ENCODE measurements at regions not wholly inside any gene's neighbourhood (a gene's known extent, or its start where the extent isn't known, plus 50 kb on each side); places are given as distances from the start of the nearest gene placed in this dataset.

- Histone ChIP-seq H3K4me1 (ENCODE audit: insufficient read depth, low read length) (no peaks in the 10 kb centered on the region), H3K27me3 (ENCODE audit: insufficient read depth, low read length) (peaks cover 75% of the 10 kb centered on the region)
Observed at GRCh38 chr5:73306741-73307275, 133.8 kb downstream of the TMEM174 start.

GRCh38 chr5:73306078-73306719 is 133.2 kb downstream of the TMEM174 start:
- peaks cover 75% of the 10 kb centered on the region for H3K27me3 ChIP-seq (ENCODE audit: insufficient read depth, low read length)
- peaks cover 4% of the 10 kb centered on the region for H3K9me3 ChIP-seq (ENCODE audit: low read length)
- H3K4me1 ChIP-seq (ENCODE audit: insufficient read depth, low read length), result no peaks in the 10 kb centered on the region
- H3K4me3 ChIP-seq (ENCODE audit: low read length), result no peak overlapping the region
- H2AFZ ChIP-seq (ENCODE audit: low read depth, low read length), result no peak overlapping the region
- H3K36me3 ChIP-seq (ENCODE audit: insufficient read depth, low read length), result no peaks in the 10 kb centered on the region

More at GRCh38 chr5:73306741-73307275, 133.8 kb downstream of the TMEM174 start:
- Histone ChIP-seq H3K4me3 (ENCODE audit: low read length) (no peak overlapping the region), H3K36me3 (ENCODE audit: insufficient read depth, low read length) (no peaks in the 10 kb centered on the region), H2AFZ (ENCODE audit: low read depth, low read length) (no peak overlapping the region), H3K9me3 (ENCODE audit: low read length) (peaks cover 4% of the 10 kb centered on the region)

DNA sequence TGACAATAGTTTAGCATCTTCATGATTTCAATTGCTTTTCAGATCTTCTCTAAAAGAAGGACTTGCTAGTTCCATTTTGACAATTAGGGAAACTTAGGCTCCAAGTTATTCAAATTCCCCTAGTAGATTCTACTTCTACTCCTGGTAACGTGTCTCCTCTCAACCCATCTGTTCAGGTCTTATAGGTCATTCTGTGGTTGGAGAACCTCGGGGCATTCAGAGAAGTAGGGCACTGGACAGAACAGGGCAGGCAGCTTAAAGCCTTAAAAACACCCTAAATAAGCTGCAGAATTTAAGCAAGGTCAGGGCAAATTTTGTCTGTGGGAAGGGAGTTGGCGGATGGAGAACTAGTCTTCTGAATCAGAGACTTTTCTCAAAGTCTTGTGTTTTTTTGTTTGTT is 132.4 kb downstream of the TMEM174 start:
- H3K27me3 ChIP-seq (ENCODE audit: insufficient read depth, low read length), result peaks cover 76% of the 10 kb centered on the region
- H3K4me1 ChIP-seq (ENCODE audit: insufficient read depth, low read length), result no peaks in the 10 kb centered on the region
- no peak overlapping the region for H2AFZ ChIP-seq (ENCODE audit: low read depth, low read length)
- H3K4me3 ChIP-seq (ENCODE audit: low read length), result no peak overlapping the region
- no peaks in the 10 kb centered on the region for H3K36me3 ChIP-seq (ENCODE audit: insufficient read depth, low read length)
- peaks cover 4% of the 10 kb centered on the region for H3K9me3 ChIP-seq (ENCODE audit: low read length)

GRCh38 chr5:73304381-73304780 is 131.4 kb downstream of the TMEM174 start:
- Histone ChIP-seq H2AFZ (ENCODE audit: low read depth, low read length) (no peak overlapping the region), H3K36me3 (ENCODE audit: insufficient read depth, low read length) (no peaks in the 10 kb centered on the region), H3K27me3 (ENCODE audit: insufficient read depth, low read length) (peaks cover 78% of the 10 kb centered on the region), H3K4me1 (ENCODE audit: insufficient read depth, low read length) (peaks cover 6% of the 10 kb centered on the region), H3K4me3 (ENCODE audit: low read length) (no peak overlapping the region), H3K9me3 (ENCODE audit: low read length) (peaks cover 4% of the 10 kb centered on the region)

GRCh38 chr5:73303148-73304079 is 130.4 kb downstream of the TMEM174 start:
- Histone ChIP-seq H3K4me3 (ENCODE audit: low read length) (no peak overlapping the region), H3K4me1 (ENCODE audit: insufficient read depth, low read length) (peaks cover 6% of the 10 kb centered on the region), H3K9me3 (ENCODE audit: low read length) (peaks cover 4% of the 10 kb centered on the region), H2AFZ (ENCODE audit: low read depth, low read length) (no peak overlapping the region), H3K27me3 (ENCODE audit: insufficient read depth, low read length) (peaks cover 83% of the 10 kb centered on the region), H3K36me3 (ENCODE audit: insufficient read depth, low read length) (no peaks in the 10 kb centered on the region)

GRCh38 chr5:73302797-73303147 is 129.8 kb downstream of the TMEM174 start:
- Histone ChIP-seq H3K36me3 (ENCODE audit: insufficient read depth, low read length) (no peaks in the 10 kb centered on the region), H3K4me3 (ENCODE audit: low read length) (no peak overlapping the region), H2AFZ (ENCODE audit: low read depth, low read length) (no peak overlapping the region), H3K27me3 (ENCODE audit: insufficient read depth, low read length) (peaks cover 89% of the 10 kb centered on the region), H3K4me1 (ENCODE audit: insufficient read depth, low read length) (peaks cover 6% of the 10 kb centered on the region), H3K9me3 (ENCODE audit: low read length) (peaks cover 4% of the 10 kb centered on the region)

GRCh38 chr5:73301208-73301901 is 128.4 kb downstream of the TMEM174 start:
- no peak overlapping the region for H3K4me3 ChIP-seq (ENCODE audit: low read length)

DNA sequence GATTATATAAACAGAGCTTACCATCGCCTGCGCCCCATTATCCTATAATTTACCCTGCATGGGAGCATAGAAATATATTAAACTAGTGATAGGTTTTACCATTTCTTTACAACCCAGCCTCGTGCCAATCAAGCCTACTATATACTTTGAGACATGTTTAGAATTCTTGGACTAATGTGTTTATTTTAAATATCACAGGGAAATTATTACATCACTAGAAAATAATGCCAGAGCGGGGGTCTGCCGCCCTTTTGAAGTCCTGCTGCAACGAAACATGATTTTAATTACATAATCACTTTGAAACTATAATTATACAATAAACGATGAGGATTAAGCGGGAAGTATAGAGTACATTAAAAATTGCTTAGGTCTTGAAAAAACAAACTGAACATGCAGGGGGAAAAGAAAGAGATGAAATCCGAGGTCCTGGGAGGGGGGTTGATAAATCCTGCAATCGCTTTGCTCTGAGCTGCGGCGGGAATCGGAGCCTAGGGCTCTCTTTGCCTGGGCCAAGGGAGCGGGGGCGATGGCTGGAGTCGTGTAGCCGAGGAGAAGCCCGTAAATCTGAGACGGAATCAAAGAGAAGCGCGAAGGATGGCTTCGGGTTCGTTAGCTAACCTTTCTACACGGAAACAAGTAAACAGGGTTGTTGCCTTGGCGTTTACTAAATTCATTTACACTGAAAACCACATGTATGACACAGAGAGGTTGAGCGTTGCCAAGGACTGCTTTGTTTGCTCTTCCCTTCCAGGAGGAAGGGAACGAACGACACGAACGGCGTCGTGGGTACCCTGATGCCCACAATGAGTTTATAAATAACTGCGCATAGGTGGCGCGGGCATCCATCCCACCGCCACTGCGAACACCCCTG is 127.6 kb downstream of the TMEM174 start:
- peaks cover 4% of the 10 kb centered on the region for H3K9me3 ChIP-seq (ENCODE audit: low read length)
- H3K36me3 ChIP-seq (ENCODE audit: insufficient read depth, low read length), result no peaks in the 10 kb centered on the region
- peaks cover 6% of the 10 kb centered on the region for H3K4me1 ChIP-seq (ENCODE audit: insufficient read depth, low read length)
- H3K27me3 ChIP-seq (ENCODE audit: insufficient read depth, low read length), result peaks cover 98% of the 10 kb centered on the region
- no peak overlapping the region for H2AFZ ChIP-seq (ENCODE audit: low read depth, low read length)
- H3K4me3 ChIP-seq (ENCODE audit: low read length), result no peak overlapping the region

More at GRCh38 chr5:73301208-73301901, 128.4 kb downstream of the TMEM174 start:
- H3K9me3 ChIP-seq (ENCODE audit: low read length), result peaks cover 4% of the 10 kb centered on the region
- no peaks in the 10 kb centered on the region for H3K36me3 ChIP-seq (ENCODE audit: insufficient read depth, low read length)
- no peak overlapping the region for H2AFZ ChIP-seq (ENCODE audit: low read depth, low read length)
- H3K4me1 ChIP-seq (ENCODE audit: insufficient read depth, low read length), result peaks cover 6% of the 10 kb centered on the region
- peaks cover 99% of the 10 kb centered on the region for H3K27me3 ChIP-seq (ENCODE audit: insufficient read depth, low read length)

- Histone ChIP-seq H3K36me3 (ENCODE audit: insufficient read depth, low read length) (no peaks in the 10 kb centered on the region), H3K9me3 (ENCODE audit: low read length) (peaks cover 4% of the 10 kb centered on the region), H3K27me3 (ENCODE audit: insufficient read depth, low read length) (peaks cover 96% of the 10 kb centered on the region), H3K4me1 (ENCODE audit: insufficient read depth, low read length) (peaks cover 6% of the 10 kb centered on the region), H3K4me3 (ENCODE audit: low read length) (no peak overlapping the region), H2AFZ (ENCODE audit: low read depth, low read length) (peak overlapping the region; percentile 52)
Observed at GRCh38 chr5:73299665-73300336, 126.8 kb downstream of the TMEM174 start.

- H3K9me3 ChIP-seq (ENCODE audit: low read length), result peaks cover 2% of the 10 kb centered on the region
- no peak overlapping the region for H3K4me3 ChIP-seq (ENCODE audit: low read length)
- peaks cover 92% of the 10 kb centered on the region for H3K27me3 ChIP-seq (ENCODE audit: insufficient read depth, low read length)
- H3K4me1 ChIP-seq (ENCODE audit: insufficient read depth, low read length), result peaks cover 6% of the 10 kb centered on the region
- H3K36me3 ChIP-seq (ENCODE audit: insufficient read depth, low read length), result no peaks in the 10 kb centered on the region
- peak overlapping the region; percentile 52 for H2AFZ ChIP-seq (ENCODE audit: low read depth, low read length)
Observed at GRCh38 chr5:73298772-73299630, 126.0 kb downstream of the TMEM174 start.

DNA sequence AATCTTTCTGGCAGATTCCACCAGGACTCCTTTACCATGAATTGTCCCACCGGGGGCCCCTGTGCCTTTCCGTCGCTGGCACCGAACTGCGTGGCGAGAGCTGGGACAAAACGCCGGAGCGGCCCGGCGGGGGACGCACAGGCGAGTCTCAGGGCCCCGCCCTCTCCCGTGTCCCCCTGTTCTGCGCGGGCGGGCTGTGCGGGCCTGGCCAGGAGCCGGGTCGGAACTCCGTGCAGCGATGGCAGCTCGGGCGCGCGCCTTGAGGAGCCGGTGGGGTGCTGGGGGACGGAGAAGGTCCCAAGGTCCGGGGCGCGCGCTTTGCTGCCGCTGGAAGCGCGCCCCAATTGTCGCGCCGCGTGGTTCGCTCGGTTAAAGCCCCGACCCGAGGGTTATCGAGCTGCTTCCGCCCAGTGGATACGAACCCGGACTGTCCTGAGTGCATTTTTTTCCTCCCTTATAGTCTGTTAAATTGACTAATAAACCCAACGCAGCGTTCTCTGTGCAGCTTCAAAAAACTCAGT is 125.3 kb downstream of the TMEM174 start:
- Histone ChIP-seq H3K9me3 (ENCODE audit: low read length) (peaks cover 2% of the 10 kb centered on the region), H3K27me3 (ENCODE audit: insufficient read depth, low read length) (peaks cover 85% of the 10 kb centered on the region), H3K4me1 (ENCODE audit: insufficient read depth, low read length) (peaks cover 6% of the 10 kb centered on the region), H3K4me3 (ENCODE audit: low read length) (no peak overlapping the region), H3K36me3 (ENCODE audit: insufficient read depth, low read length) (no peaks in the 10 kb centered on the region), H2AFZ (ENCODE audit: low read depth, low read length) (no peak overlapping the region)

Measured in neuron (in vitro differentiated cells).